ENCODE measurements at regions not wholly inside any gene's neighbourhood (a gene's known extent, or its start where the extent isn't known, plus 50 kb on each side); places are given as distances from the start of the nearest gene placed in this dataset.

GRCh38 chr13:111558700-111559088 lies 238.3 kb downstream of the TEX29 start:
- H3K27me3 Mint-ChIP-seq (ENCODE audit: insufficient read depth) = no peaks in the 10 kb centered on the region; the same call in 1 of the 2 replicates
- no peak overlapping the region for H3K27ac Mint-ChIP-seq
- no peaks in the 10 kb centered on the region for H3K4me1 Mint-ChIP-seq (ENCODE audit: low read depth)

GRCh38 chr13:111559612-111560403 lies 239.4 kb downstream of the TEX29 start:
- H3K27me3 Mint-ChIP-seq (ENCODE audit: insufficient read depth) = no peaks in the 10 kb centered on the region; the same call in 1 of the 2 replicates
- H3K9me3 Mint-ChIP-seq = peaks cover 54% of the 10 kb centered on the region
- no peak for TF ChIP-seq CTCF (IDR thresholded peaks at IDR 0.05)
- no peak overlapping the region for H3K4me3 Mint-ChIP-seq
- H3K4me1 Mint-ChIP-seq (ENCODE audit: low read depth) = no peaks in the 10 kb centered on the region
- H3K27ac Mint-ChIP-seq = no peak overlapping the region
- DNase-seq = no peak
- peaks cover 11% of the 10 kb centered on the region for H3K36me3 Mint-ChIP-seq (ENCODE audit: low read depth)

More at GRCh38 chr13:111558700-111559088, 238.3 kb downstream of the TEX29 start:
- Mint-ChIP-seq H3K9me3 (peaks cover 52% of the 10 kb centered on the region), H3K36me3 (ENCODE audit: low read depth) (peaks cover 11% of the 10 kb centered on the region), H3K4me3 (no peak overlapping the region; the same call in 1 of the 2 replicates)
- TF ChIP-seq CTCF (IDR thresholded peaks at IDR 0.05) = no peak
- no peak for DNase-seq

GRCh38 chr13:111561091-111561781 lies 240.8 kb downstream of the TEX29 start:
- Mint-ChIP-seq H3K9me3 (peaks cover 51% of the 10 kb centered on the region), H3K4me1 (ENCODE audit: low read depth) (no peaks in the 10 kb centered on the region), H3K27ac (no peak overlapping the region), H3K27me3 (ENCODE audit: insufficient read depth) (no peaks in the 10 kb centered on the region; the same call in 1 of the 2 replicates), H3K36me3 (ENCODE audit: low read depth) (peaks cover 11% of the 10 kb centered on the region), H3K4me3 (no peak overlapping the region)
- DNase-seq = no peak
- TF ChIP-seq CTCF (IDR thresholded peaks at IDR 0.05) = no peak

- TF ChIP-seq CTCF (IDR thresholded peaks at IDR 0.05) = no peak
- Mint-ChIP-seq H3K9me3 (peaks cover 53% of the 10 kb centered on the region), H3K4me1 (ENCODE audit: low read depth) (no peaks in the 10 kb centered on the region), H3K27ac (no peak overlapping the region), H3K4me3 (no peak overlapping the region), H3K27me3 (ENCODE audit: insufficient read depth) (no peaks in the 10 kb centered on the region; the same call in 1 of the 2 replicates), H3K36me3 (ENCODE audit: low read depth) (peaks cover 22% of the 10 kb centered on the region)
- DNase-seq = no peak
Measured at GRCh38 chr13:111562716-111563115, 242.3 kb downstream of the TEX29 start.

GRCh38 chr13:111564606-111565005 lies 244.2 kb downstream of the TEX29 start:
- Mint-ChIP-seq H3K4me1 (ENCODE audit: low read depth) (no peaks in the 10 kb centered on the region), H3K27me3 (ENCODE audit: insufficient read depth) (no peaks in the 10 kb centered on the region), H3K36me3 (ENCODE audit: low read depth) (peaks cover 29% of the 10 kb centered on the region), H3K9me3 (peaks cover 55% of the 10 kb centered on the region), H3K4me3 (no peak overlapping the region), H3K27ac (no peak overlapping the region)
- no peak for TF ChIP-seq CTCF (IDR thresholded peaks at IDR 0.05)
- no peak for DNase-seq
